Uterus (tissue), 3 donors: ENCODE measurements at regions not wholly inside any gene's neighbourhood (a gene's known extent, or its start where the extent isn't known, plus 50 kb on each side); places are given as distances from the start of the nearest gene placed in this dataset.

ENCODE experiments used
- DNase-seq, 2 donors: peaks; one replicate each; pipeline ENCODE4 v3.0.0-alpha.2; 2019 to 2020
- H3K27ac ChIP-seq, 2 donors: fragments of 200-600 bp; sonication (generic); 1 replicate in 1 of 2; 2 replicates in 1 of 2; pipeline ENCODE4 v1.5.1; 2016 to 2018
- H3K27me3 ChIP-seq, 2 donors: fragments of 200-600 bp; sonication (generic); one replicate each; pipeline ENCODE4 v1.5.1; 2018 to 2019; ENCODE audit warnings: control low read depth in 1 of 2
- H3K36me3 ChIP-seq, 2 donors: fragments of 200-600 bp; sonication (generic); one replicate each; pipeline ENCODE4 v1.5.1; 2019; ENCODE audit warnings: control low read depth in 1 of 2
- H3K4me1 ChIP-seq, 2 donors: fragments of 200-600 bp; sonication (generic); one replicate each; pipeline ENCODE4 v1.5.1; 2018 to 2019; ENCODE audit warnings: control low read depth in 1 of 2
- H3K4me3 ChIP-seq, 2 donors: fragments of 200-600 bp; sonication (generic); 1 replicate in 1 of 2; 2 replicates in 1 of 2; pipeline ENCODE4 v1.5.1; 2018 to 2019; ENCODE audit warnings: mild to moderate bottlenecking in 1 of 2
- H3K9me3 ChIP-seq, 2 donors: fragments of 200-600 bp; sonication (generic); one replicate each; pipeline ENCODE4 v1.5.1; 2019; ENCODE audit warnings: control low read depth in 1 of 2
- POLR2A ChIP-seq, 2 donors: fragments of 450-650 bp; IDR thresholded peaks; one replicate each; pipeline ENCODE4 v1.6.1; 2016; ENCODE audit warnings: antibody characterized with exemption in 2 of 2, mild to moderate bottlenecking in 1 of 2, moderate library complexity in 1 of 2
- intact Hi-C: fragments of 100-400 bp; cut with DNase I; formaldehyde crosslinking; loops from one replicate; pipeline ENCODE4 v1.15.1; 2023; ENCODE audit warnings: low total_unique reads
- TF ChIP-seq, protein P1 (sequence below), 4 experiments: fragments of 200-600 bp in 2 of 4; fragments of 450-650 bp in 2 of 4; sonication (generic) in 2 of 4; IDR thresholded peaks; one replicate each; pipeline ENCODE4 v1.5.1; 2016 to 2019; ENCODE audit warnings: antibody characterized with exemption in 4 of 4, mild to moderate bottlenecking in 2 of 4, moderate library complexity in 1 of 4
- donor health status: DM: yes; HTN: yes; CAD: no.

GRCh38 chr5:34535944-34536623 lies 120.0 kb upstream of the RAI14 start:
- no peaks in the 10 kb centered on the region for H3K4me1 ChIP-seq
- H3K27ac ChIP-seq, result peak overlapping the region; percentile 13 to 58
- no peak overlapping the region for H3K4me3 ChIP-seq
- H3K36me3 ChIP-seq, result no peaks in the 10 kb centered on the region
- intact Hi-C loops, result no loop called here
- no peaks in the 10 kb centered on the region for H3K27me3 ChIP-seq
- no peak for DNase-seq
- no peaks in the 10 kb centered on the region for H3K9me3 ChIP-seq
- TF ChIP-seq, protein P1, sequence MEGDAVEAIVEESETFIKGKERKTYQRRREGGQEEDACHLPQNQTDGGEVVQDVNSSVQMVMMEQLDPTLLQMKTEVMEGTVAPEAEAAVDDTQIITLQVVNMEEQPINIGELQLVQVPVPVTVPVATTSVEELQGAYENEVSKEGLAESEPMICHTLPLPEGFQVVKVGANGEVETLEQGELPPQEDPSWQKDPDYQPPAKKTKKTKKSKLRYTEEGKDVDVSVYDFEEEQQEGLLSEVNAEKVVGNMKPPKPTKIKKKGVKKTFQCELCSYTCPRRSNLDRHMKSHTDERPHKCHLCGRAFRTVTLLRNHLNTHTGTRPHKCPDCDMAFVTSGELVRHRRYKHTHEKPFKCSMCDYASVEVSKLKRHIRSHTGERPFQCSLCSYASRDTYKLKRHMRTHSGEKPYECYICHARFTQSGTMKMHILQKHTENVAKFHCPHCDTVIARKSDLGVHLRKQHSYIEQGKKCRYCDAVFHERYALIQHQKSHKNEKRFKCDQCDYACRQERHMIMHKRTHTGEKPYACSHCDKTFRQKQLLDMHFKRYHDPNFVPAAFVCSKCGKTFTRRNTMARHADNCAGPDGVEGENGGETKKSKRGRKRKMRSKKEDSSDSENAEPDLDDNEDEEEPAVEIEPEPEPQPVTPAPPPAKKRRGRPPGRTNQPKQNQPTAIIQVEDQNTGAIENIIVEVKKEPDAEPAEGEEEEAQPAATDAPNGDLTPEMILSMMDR (IDR thresholded peaks at IDR 0.05), result no peak
- no peak for TF ChIP-seq POLR2A (IDR thresholded peaks at IDR 0.05)

DNA sequence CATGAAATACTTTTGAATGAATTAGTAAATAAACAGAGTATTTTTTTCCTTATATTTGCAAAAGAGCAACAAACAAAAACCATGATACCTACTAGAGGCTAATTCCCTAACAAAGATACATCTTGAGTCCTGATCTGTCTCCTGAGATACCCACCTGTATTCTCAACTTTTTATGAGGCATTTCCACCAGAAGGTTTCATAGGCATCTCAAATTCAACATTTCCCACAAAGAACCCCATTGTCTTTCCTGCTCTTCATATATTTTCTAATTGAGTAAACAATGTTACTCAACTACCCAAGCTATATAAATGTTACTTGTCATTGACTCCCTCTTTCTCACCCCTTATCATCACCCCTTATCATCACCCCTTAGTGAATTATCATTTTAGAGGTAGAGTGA lies 119.4 kb upstream of the RAI14 start:
- DNase-seq, result no peak
- Histone ChIP-seq H3K9me3 (no peaks in the 10 kb centered on the region), H3K4me3 (no peak overlapping the region), H3K36me3 (no peaks in the 10 kb centered on the region), H3K27ac (no peak overlapping the region), H3K27me3 (no peaks in the 10 kb centered on the region), H3K4me1 (no peaks in the 10 kb centered on the region)
- TF ChIP-seq, protein P1 (IDR thresholded peaks at IDR 0.05), result no peak
- no peak for TF ChIP-seq POLR2A (IDR thresholded peaks at IDR 0.05)
- intact Hi-C loops, result no loop called here

DNA sequence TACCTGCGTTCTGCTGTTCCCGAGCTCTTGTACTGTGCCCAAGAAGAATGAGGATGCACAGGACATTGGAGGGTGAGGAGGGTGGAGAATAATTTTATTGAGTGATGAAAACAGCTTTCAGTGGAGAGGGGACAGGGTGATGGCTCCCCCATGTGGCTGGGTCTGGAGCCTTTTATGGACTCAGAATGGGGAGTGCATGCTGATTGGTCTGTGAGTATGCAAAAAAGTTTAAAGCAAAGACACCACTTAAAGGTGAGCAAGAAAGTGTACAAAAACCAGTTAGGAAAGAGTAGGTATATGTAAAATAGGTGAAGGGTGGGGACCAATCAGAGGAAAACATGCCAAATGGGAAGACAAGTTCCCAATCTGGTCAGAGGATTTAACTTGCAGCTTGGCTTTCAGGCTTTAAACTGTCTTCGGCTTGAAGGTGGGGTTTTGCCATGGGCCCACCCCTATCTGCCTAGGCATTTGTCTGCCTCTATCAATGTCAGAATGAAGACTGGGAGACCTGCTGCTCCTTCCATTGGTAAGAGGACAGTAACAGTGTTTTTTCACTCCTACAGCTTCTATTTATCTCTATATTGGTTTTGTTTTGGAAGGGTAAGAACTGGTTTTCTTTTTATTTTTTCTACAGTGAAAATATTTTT lies 118.0 kb upstream of the RAI14 start:
- no peak for DNase-seq
- no peak for TF ChIP-seq POLR2A (IDR thresholded peaks at IDR 0.05)
- TF ChIP-seq, protein P1 (IDR thresholded peaks at IDR 0.05), result no peak
- Histone ChIP-seq H3K4me3 (no peak overlapping the region), H3K27ac (no peak overlapping the region), H3K36me3 (no peaks in the 10 kb centered on the region), H3K9me3 (no peaks in the 10 kb centered on the region), H3K27me3 (no peaks in the 10 kb centered on the region), H3K4me1 (no peaks in the 10 kb centered on the region)
- intact Hi-C loops, result no loop called here

DNA sequence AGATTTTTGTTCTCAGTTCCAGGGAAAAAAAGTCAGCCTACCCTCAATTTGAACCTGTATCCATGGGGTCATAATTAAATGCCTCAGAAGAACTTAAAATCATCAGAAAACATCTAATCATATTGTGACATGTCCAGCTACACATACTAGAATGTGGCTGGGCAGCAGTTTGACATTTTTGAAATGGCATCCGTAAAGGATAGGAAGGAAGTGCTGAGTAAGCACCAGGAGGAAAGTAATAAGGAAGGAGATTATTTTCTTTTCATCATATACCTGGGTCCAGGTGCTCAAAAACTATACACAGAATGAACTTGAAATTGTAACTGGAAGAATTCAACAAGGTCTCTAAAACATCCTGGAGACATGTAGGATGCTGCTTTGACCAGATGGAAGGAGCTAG lies 116.9 kb upstream of the RAI14 start:
- no peaks in the 10 kb centered on the region for H3K27me3 ChIP-seq
- DNase-seq, result no peak

GRCh38 chr5:34541067-34541466 lies 115.1 kb upstream of the RAI14 start:
- Histone ChIP-seq H3K36me3 (no peaks in the 10 kb centered on the region), H3K4me1 (no peaks in the 10 kb centered on the region), H3K27me3 (no peaks in the 10 kb centered on the region), H3K27ac (no peak overlapping the region), H3K4me3 (no peak overlapping the region), H3K9me3 (no peaks in the 10 kb centered on the region)
- DNase-seq, result no peak
- intact Hi-C loops, result no loop called here
- TF ChIP-seq, protein P1 (IDR thresholded peaks at IDR 0.05), result no peak
- no peak for TF ChIP-seq POLR2A (IDR thresholded peaks at IDR 0.05)

More for the DNA sequence above, 116.9 kb upstream of the RAI14 start:
- H3K4me3 ChIP-seq, result no peak overlapping the region
- H3K4me1 ChIP-seq, result no peaks in the 10 kb centered on the region
- no peaks in the 10 kb centered on the region for H3K36me3 ChIP-seq
- no peaks in the 10 kb centered on the region for H3K9me3 ChIP-seq
- no peak overlapping the region for H3K27ac ChIP-seq
- TF ChIP-seq POLR2A (IDR thresholded peaks at IDR 0.05), result no peak
- TF ChIP-seq, protein P1 (IDR thresholded peaks at IDR 0.05), result no peak
- intact Hi-C loops, result no loop called here
